Bronchial epithelial cell (primary cell): ENCODE measurements at regions not wholly inside any gene's neighbourhood (a gene's known extent, or its start where the extent isn't known, plus 50 kb on each side); places are given as distances from the start of the nearest gene placed in this dataset.

Experiments
- DNase-seq: peaks from one replicate; pipeline ENCODE4 v3.0.0-alpha.2; 2010; ENCODE audit warnings: low read depth
- FAIRE-seq: peaks from 2 replicates; lab custom pipeline; 2011; peaks lifted over from hg19 to GRCh38; lab: Jason Lieb, UNC
- H3K27me3 ChIP-seq: 2 replicates; pipeline ENCODE4 v1.5.1; 2011; ENCODE audit warnings: low read length; ENCODE audit not compliant: control insufficient read depth, insufficient read depth
- H3K36me3 ChIP-seq: 2 replicates; pipeline ENCODE4 v1.5.1; 2011; ENCODE audit warnings: low read length; ENCODE audit not compliant: control insufficient read depth, insufficient read depth
- H3K4me3 ChIP-seq: 2 replicates; pipeline ENCODE4 v1.5.1; 2011; ENCODE audit warnings: mild to moderate bottlenecking, low read depth, low read length, control low read depth
- TF ChIP-seq, protein P1 (sequence below): IDR thresholded peaks from 2 replicates; pipeline ENCODE4 v1.5.1; 2011; ENCODE audit warnings: mild to moderate bottlenecking, moderate library complexity, low read length, control low read depth, inconsistent platforms; ENCODE audit not compliant: insufficient read depth, severe bottlenecking

DNA sequence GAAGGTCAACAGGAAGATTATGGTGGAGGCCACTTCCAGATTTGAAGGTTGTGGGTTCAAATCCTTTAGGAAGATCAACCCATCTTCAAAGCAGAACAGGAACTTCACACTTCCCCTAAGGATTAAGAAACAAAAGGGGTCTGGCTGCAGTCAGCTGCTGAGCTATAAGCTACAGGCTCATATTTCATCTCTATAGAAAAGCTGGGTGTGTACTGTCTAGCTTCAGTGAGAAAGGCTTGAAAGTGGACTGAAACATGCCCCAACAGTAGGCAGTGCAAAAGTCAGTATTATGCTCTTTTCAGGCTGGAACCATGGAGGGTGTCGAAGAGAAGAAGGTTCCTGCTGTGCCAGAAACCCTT, 60.1 kb upstream of the SPDEF start:
- Histone ChIP-seq H3K4me3 (no peak overlapping the region), H3K36me3 (peaks cover 4% of the 10 kb centered on the region), H3K27me3 (no peaks in the 10 kb centered on the region)
- FAIRE-seq, result no peak
- DNase-seq, result no peak
- TF ChIP-seq, protein P1, sequence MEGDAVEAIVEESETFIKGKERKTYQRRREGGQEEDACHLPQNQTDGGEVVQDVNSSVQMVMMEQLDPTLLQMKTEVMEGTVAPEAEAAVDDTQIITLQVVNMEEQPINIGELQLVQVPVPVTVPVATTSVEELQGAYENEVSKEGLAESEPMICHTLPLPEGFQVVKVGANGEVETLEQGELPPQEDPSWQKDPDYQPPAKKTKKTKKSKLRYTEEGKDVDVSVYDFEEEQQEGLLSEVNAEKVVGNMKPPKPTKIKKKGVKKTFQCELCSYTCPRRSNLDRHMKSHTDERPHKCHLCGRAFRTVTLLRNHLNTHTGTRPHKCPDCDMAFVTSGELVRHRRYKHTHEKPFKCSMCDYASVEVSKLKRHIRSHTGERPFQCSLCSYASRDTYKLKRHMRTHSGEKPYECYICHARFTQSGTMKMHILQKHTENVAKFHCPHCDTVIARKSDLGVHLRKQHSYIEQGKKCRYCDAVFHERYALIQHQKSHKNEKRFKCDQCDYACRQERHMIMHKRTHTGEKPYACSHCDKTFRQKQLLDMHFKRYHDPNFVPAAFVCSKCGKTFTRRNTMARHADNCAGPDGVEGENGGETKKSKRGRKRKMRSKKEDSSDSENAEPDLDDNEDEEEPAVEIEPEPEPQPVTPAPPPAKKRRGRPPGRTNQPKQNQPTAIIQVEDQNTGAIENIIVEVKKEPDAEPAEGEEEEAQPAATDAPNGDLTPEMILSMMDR, result no peak

DNA sequence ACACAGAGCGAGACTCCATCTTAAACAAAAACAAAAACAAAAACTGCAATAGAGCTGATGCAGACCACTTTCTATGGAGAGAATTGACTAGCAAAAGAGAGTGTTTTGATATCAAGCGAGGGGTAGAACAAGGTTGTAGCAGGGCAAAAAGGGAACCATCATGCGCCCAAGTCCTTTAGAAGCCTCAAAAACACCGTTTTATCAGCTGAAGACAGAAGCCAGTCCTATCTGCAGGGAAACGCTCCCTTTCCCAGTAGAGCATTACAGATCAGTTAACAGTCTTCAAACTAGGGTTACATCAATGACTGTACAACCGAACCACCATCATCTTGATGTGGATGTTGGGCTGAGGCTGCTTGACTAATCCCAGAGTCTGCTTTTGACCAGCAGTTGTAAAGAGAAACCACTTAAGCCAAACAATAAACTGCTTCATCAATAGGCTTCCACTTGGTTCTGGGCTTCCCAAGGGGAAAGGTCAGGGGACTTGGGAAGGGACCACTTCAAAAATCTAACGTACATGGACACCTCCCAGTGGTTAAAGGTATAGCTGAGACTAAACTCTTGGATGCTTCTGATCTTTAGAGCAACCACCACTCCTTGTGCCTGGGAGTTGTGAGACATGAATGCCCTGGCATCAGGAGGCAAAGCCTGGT, 59.6 kb upstream of the SPDEF start:
- Histone ChIP-seq H3K4me3 (no peak overlapping the region), H3K27me3 (no peaks in the 10 kb centered on the region), H3K36me3 (peaks cover 4% of the 10 kb centered on the region)
- TF ChIP-seq, protein P1, result no peak
- no peak for FAIRE-seq
- DNase-seq, result no peak

DNA sequence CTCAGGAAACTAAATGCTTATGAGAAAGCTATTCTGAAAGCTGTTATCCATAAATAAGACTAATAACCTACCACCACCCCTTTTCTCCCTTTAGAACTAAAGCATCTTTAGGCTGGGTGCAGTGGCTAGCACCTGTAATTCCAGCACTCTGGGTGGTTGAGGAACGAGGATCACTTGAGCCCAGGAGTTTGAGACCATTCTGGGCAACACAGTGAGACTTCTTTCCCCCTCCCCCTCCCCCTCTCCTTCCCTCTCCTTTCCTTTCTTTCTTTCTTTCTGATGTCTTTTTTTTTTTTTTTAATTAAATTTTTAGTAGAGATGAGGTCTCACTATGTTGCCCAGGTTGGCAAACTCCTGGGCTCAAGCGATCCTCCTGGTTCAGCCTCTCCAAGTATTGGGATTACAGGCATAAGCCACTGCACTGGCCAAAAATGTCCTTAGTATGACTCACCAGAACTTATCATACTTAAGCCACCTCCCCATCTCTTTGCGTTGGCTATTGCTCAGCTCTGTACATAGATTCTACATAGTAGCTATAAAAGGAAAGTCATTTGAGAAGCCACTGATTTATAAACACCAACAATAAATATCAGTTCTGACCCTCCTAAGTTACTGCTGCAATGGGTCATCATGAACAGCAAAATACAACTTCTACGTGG, 54.8 kb upstream of the SPDEF start:
- H3K27me3 ChIP-seq, result no peaks in the 10 kb centered on the region
- H3K4me3 ChIP-seq, result no peak overlapping the region
- peaks cover 5% of the 10 kb centered on the region for H3K36me3 ChIP-seq
- FAIRE-seq (no peak), DNase-seq (peak; percentile 88)
- TF ChIP-seq, protein P1, result no peak

DNA sequence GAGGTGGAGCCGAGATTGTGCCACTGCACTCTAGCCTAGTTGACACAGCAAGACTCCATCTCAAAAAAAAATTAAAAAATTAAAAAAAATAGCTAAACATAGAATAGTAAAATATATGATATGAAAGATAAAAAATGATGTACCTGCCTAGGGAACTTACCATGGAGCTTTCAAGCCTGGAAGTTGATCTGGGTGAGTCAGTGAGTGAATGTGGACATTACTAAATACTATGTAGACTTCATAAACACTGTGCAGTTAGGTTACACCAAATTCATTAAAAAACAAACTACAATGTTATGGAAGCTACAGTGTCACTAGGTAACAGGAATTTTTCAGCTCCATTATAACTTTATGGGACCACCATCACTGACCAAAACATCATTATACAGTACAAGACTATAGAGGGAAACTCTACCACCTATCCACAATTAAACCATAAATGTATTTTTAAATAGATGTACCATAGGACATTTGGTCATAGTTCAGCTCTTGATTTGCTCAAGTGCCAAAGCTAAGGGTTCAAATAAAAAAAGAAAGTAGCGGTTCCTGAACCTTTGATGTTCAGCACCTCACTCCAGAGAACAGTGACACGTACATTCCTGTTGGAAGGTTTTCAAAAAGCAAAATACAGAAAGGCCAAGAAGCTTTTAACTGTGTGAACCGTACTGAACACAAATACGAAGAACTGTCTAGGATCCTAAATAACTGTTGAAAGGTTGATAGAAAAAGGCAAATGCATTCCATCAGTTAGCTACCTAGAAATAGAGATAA, 52.4 kb upstream of the SPDEF start:
- FAIRE-seq (no peak), DNase-seq (no peak)
- TF ChIP-seq, protein P1, result no peak
- Histone ChIP-seq H3K4me3 (no peak overlapping the region), H3K27me3 (no peaks in the 10 kb centered on the region), H3K36me3 (peaks cover 1% of the 10 kb centered on the region)

DNA sequence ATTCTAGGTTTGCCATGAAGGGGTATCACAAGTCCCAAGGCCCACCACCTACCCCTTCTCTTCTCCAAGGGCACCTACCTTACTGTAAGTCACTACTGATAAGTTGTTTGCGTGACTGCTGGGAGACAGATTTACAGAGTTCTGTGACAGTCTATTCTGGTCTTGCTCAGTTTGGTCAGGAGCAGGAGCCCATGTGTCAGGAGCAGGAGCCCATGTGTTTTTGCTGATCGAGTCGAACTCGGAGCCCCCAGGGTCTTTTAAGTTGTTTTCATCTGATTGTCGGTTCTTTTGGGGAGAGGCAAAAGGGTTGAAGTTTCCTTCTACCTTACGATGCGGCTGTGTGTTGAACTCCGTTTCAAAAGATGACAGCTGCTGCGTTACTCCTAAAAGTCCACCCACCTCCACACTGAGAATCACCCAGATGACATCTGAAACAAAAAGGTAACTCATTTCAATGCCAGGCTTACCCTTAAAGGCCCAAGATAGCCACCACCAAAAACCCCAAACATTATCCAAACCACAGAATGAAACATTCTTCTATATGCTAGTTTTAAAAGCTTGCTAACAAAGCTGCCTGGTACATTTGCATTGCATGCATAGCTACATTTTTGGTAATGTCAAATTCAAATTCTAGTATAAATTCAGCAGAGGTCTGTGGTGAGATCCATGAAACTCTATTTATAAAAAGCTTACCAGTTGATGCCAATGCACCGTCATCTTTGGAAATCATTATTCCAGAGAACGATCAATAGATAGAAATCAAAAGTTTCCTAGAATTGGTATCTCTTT, 50.5 kb upstream of the SPDEF start:
- Histone ChIP-seq H3K4me3 (no peak overlapping the region), H3K27me3 (no peaks in the 10 kb centered on the region), H3K36me3 (peaks cover 1% of the 10 kb centered on the region)
- no peak for FAIRE-seq
- no peak for DNase-seq
- TF ChIP-seq, protein P1, result no peak
